Heart left ventricle (tissue), 13 donors: ENCODE measurements at regions not wholly inside any gene's neighbourhood (a gene's known extent, or its start where the extent isn't known, plus 50 kb on each side); places are given as distances from the start of the nearest gene placed in this dataset.

Experiments used
- CTCF ChIP-seq, 12 donors: fragments of 200-600 bp; sonication (generic) in 4 of 12; IDR thresholded peaks; one replicate each; pipeline versions ENCODE4 v1.5.0 to v1.8.0; 2018 to 2022; ENCODE audit warnings: antibody characterized with exemption in 12 of 12, mild to moderate bottlenecking in 5 of 12
- POLR2A ChIP-seq, 2 donors: fragments of 450-650 bp; IDR thresholded peaks; one replicate each; pipeline ENCODE4 v1.6.1; 2017; ENCODE audit warnings: antibody characterized with exemption in 2 of 2, mild to moderate bottlenecking in 2 of 2, moderate library complexity in 2 of 2
- donor health status: ischemic (EF 13 %, LVEDD 7.1; RV severe dilation, severe dysfunction).
- donor health status: DM: no; HTN: yes; CAD: no.
- donor health status: DM: no; HTN: no; CAD: no.
- donor health status: ischemic (EF 25% LVEDD 6.9; RV normal size, moderate dysfunction).
- donor health status: ischemic (EF 25% LVEDD 5.7; RV mildly dilated, moderate dysfunction).
- donor health status: ischemic (EF 35%, LVEDD 5.7; RV mildly dilated, moderate dysfunction).
- donor health status: nonischemic (EF 11% LVEDD 7.7; RV severe dilation, severe dysfunction).
- donor health status: DM: yes; HTN: yes; CAD: no.
- donor health status: PGD.
- donor health status: ischemic (EF 29% LVEDD 5.4; RV normal size, mild dysfunction).
- donor health status: nonischemic (EF 23%, LVEDD 6.1; RV moderate dilation, normal function).

GRCh38 chr12:93208011-93208410, 169.7 kb upstream of the NUDT4 start:
- TF ChIP-seq CTCF (IDR thresholded peaks at IDR 0.05), result no peak
- TF ChIP-seq POLR2A (IDR thresholded peaks at IDR 0.05), result no peak
